ENCODE measurements at regions not wholly inside any gene's neighbourhood (a gene's known extent, or its start where the extent isn't known, plus 50 kb on each side); places are given as distances from the start of the nearest gene placed in this dataset.
"Not testable (repeated sequence)": the region's sequence is repeated elsewhere in the genome, so short reads cannot be mapped to it uniquely, and the experiment has no call there.

DNA sequence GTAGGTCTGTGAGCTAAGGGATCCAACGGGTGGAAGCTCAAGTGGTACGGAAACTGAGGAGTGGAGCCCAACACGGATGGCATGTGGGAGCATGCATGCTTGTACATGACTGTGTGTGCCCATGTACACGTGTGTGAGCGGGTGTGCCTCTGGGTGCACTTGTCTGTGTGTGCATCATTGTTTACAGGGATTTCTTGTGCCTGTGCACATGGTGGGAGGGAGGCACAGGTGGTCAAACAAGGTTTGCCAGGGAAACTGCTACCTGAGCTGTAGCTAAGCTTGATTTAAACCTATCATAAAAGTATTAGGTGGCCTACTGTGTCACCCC, 122.5 kb upstream of the MAMLD1 start:
- no peak for DNase-seq

DNA sequence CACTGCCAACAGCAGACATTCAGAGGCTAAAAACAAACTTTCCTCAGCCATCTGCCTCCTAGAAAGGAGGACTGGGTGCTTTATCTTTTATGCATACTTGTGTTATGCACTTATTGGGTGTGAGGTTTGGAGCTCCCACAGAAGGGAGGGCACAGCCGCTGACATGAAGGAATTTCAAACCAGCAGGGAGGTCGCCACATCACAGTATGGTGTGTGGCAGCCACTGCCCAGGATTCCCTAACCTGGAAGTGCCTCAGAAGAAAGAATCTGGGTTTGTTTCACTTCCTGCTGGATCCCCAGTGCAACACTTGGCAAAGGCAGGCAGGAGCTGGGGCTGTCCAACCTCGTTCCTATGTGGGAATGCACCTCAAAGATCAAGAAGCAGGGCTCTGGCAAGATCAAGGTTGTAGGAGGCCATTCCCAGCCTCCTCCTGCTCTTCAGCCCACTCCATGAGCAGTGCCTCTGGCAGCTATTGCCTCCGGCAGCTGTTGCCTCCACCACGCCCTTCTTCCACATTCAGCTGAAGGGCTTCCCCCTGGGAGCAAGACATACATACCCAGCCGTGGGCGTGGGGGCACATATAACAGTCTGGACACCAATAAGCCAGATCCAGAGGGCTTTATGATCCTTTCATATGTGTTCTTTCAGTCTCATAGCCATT, 109.0 kb upstream of the MAMLD1 start:
- DNase-seq = peak; percentile 52

DNA sequence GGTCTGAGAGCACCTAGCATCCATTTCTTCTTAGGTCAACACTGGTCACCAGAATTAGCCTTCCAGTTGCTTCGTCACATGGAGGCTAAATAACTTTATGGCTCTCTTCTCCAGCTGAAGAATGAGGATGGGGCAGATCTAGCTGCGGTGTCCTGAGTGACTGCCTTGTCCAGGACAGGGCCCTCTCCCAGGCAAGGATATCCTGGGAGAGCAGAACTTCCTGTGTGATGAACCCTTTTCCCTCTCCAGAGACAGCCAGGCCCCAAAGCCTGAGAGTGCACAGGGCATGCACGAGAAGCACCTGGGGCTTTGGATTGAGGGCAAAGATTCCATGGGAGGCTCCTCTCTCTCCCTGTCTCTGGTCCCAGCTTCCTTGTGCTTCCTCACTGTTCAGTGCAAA, 108.2 kb upstream of the MAMLD1 start:
- no peak for DNase-seq

DNA sequence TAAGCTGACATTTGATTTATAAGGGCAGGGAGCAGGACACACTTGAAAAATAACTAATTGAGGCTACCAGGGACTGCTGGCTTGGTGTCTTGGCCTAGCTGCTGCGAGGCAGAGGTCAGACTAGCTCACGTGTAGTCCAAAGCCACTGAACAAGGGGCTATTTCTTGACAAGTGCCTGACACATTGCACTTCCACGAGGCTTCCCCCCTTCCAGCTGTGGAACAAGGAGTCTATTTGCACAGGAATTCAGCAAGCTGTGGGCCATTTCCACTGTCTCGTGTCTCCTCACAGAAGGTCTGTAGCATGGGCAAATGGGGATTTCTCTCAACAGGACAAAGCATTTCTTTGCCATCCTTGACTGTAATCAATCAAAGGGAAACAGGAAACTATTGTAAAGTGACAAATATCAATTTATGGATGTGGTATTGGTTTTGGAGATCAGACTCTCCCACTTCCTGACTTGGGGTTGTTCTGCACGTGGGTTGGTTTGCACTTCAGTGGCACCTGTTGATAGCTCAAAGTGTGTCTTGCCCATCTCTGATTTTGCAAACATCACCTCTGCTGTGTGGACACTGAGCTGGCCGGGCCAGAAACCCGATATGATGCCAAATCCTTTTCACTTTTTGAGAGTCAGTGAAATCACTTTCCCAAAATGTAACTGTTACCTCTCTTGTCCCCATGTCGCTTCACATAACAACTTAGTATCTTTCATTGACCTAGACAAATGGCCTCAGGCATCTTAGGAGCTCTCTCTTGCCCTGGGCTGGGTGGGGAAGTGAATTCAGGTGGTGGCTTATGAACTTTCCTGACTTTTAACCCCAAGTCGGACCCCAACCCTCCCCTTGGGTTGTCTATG, 107.4 kb upstream of the MAMLD1 start:
- DNase-seq = no peak

- DNase-seq = no peak
Observed at GRCh38 chrX:150256297-150256650, 106.8 kb upstream of the MAMLD1 start.

- DNase-seq = no peak
Observed at GRCh38 chrX:150257353-150258175, 105.6 kb upstream of the MAMLD1 start.

GRCh38 chrX:150258176-150258425, 105.0 kb upstream of the MAMLD1 start:
- DNase-seq = no peak

DNA sequence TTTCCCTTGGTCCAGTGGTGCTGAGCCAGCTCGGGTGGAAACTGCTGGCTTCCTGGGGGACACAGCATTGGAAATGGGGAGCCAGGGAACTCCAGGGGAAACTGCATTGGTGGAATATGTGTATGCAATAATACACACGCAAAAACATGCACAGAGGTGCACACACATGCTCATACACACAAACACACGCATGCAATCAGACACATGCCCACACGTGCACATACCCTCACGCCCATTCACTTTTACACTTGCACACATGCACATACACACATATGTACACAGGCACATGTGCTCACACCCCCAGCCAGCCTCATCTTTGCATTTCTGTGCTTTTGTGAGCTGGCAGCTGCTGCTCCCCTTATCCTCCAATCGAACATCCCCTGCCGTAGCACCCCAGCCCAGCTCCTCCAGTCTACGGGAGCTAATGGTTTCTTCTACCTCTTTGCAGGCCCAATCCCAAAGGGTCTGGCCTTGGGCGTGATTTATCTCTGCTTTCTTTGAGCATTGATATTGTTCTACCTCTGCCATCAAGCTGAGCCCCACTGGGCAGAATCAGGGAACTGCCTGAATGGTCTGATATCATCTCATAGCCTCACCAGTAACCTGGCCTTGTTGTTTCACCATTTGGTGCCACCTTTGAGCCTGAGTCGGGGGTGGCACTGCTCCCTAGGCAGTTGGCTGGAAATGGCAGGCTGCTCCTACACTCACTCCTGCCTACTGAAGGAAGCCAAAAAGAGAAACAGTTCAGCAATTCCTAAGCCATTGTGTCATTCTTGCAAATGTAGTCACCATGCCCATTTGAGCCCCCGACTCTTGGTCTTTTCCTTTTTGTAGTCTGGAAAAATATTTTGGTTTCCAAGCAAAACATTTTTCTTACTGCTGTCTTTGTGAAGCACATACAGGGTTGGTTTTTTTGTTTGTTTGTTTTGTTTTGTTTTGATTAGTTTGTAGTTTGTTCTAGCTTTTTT, 104.4 kb upstream of the MAMLD1 start:
- DNase-seq = no peak

GRCh38 chrX:150262456-150262855, 100.7 kb upstream of the MAMLD1 start:
- DNase-seq = no peak

- no peak for DNase-seq
Observed at GRCh38 chrX:150268839-150269355, 94.2 kb upstream of the MAMLD1 start.

GRCh38 chrX:150269605-150270254, 93.4 kb upstream of the MAMLD1 start:
- no peak for DNase-seq

DNA sequence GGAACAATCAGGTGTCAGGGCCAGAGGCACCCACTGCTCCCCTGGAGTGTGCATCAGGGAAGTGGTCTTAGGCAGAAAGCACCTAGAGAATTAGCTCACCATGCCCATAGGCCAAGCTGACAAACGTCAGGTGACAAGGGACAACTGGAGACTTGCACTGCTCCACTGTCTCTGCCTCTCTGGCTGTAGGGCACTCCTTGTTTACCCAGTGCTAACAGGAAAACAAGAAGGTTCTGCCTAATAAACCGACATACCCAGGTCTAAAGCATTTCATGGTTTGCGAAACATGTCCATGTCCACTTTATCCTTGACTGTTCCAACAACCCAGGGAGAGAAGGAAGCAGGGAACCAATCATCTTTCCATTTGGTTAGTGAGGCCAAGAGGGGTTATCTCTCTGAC, 92.5 kb upstream of the MAMLD1 start:
- no peak for DNase-seq

DNA sequence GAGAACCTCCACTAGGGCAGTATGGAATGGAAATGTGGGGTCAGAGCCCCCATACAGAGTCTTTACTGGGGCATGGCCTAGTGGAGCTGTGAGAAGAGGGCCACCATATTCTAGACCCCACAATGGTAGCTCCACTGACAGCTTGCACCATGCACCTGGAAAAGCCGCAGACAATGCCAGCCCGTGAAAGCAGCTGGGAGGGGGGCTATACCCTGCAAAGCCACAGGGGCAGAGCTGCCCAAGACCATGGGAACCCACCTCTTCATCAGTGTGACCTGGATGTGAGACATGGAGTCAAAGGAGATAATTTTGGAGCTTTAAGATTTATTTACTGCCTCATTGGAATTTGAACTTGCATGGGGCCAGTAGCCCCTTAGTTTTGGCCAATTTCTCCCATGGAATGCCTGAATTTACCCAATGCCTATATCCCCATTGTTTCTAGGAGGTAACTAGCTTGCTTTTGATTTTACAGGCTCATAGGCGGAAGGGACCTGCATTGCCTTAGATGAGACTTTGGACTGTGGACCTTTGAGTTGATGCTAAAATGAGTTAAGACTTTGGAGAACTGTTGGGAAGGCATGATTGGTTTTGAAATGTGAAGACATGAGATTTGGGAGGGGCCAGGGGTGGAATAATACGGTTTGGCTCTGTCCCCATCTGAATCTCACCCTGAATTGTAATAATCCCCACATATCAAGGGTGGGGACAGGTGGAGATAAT, 89.4 kb upstream of the MAMLD1 start:
- not testable (repeated sequence) for DNase-seq

GRCh38 chrX:150282953-150283352, 80.2 kb upstream of the MAMLD1 start:
- DNase-seq = no peak

DNA sequence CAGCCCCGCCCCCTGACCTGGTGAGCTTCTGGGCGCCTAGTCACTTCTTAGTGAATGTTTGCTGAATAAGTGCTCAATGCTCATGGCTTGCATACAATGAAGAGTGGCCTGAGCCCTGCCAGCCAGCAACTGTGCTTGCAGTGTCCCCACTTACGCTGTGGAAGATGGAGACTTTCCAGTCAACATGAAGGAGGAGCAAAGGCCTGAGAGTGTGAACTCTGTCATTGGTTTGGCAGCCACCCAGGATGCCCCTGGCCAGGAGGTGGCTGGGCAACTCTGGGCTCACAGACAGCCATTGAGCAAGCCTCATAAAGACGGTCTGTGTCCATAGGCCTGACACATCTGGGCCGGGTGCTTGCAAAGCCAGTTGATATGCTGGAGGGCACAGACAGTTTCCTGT, 72.1 kb upstream of the MAMLD1 start:
- DNase-seq = peak; percentile 7

DNA sequence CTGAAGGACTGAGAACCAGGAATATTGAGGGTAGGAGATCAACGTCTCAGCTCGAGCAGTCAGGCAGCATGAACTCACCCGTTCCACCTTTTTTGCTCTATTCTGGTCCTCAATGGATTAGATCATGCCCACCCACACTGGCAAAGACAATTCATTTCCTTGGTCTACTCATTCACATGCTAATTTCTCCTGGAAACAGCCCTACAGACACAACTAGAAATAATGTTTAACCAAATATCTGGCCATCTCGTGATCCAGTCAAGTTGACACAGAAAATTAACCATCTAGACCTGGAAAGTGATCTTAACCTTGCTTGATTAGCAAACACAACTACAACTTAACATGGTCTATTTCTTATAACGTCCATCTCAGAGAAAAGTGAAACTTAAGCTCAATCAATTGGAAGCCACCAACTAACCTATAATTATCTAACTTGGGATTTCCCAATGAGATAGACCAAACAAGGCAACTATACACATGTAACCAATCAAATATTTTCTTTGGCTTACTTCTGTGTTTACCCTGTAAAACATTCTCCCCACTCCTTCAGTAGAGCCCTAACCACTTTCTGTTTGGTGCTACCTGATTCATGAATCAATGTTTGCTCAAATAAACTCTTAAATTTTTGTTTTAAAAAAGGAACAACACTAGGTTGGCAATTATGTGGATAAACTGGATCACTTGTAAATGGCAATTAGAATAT, 69.7 kb upstream of the MAMLD1 start:
- DNase-seq = no peak

GRCh38 chrX:150298841-150299551, 64.1 kb upstream of the MAMLD1 start:
- no peak for DNase-seq

DNA sequence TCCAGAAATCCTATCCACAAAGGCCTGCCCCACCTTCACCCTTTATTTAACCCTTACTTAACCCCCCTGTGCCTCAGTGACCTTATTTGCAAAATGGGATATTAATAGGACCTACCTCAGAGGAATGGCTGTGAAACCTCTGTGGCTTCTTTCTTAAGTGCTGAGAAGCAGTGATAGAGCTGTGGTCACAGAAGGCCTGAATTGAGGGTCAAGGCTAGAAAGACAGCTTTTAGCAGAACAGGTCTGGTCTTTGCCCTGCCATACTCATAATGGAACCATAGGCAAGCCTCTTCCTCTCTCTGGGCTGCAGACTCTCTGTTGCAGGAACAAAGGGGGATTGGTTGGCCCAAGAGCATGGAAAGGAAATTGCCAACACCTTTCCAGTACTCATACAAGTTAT, 63.5 kb upstream of the MAMLD1 start:
- no peak for DNase-seq

- DNase-seq = no peak
Observed at GRCh38 chrX:150303386-150304097, 59.6 kb upstream of the MAMLD1 start.
